GM12891 (cell line): ENCODE measurements at regions not wholly inside any gene's neighbourhood (a gene's known extent, or its start where the extent isn't known, plus 50 kb on each side); places are given as distances from the start of the nearest gene placed in this dataset.

Experiments used
- POLR2A ChIP-seq: IDR thresholded peaks from 2 replicates; pipeline ENCODE4 v1.6.1; 2011; ENCODE audit warnings: low read depth, low read length, control low read depth
- POLR2AphosphoS5 ChIP-seq: IDR thresholded peaks from 2 replicates; pipeline ENCODE4 v1.6.1; 2011; ENCODE audit warnings: low read depth, low read length, control low read depth
- POU2F2 ChIP-seq: IDR thresholded peaks from 2 replicates; pipeline ENCODE4 v1.6.1; 2011; ENCODE audit warnings: low read depth, mild to moderate bottlenecking, control low read depth, low read length, moderate library complexity
- TAF1 ChIP-seq: IDR thresholded peaks from 2 replicates; pipeline ENCODE4 v1.6.1; 2011; ENCODE audit warnings: low read depth, low read length, control low read depth

DNA sequence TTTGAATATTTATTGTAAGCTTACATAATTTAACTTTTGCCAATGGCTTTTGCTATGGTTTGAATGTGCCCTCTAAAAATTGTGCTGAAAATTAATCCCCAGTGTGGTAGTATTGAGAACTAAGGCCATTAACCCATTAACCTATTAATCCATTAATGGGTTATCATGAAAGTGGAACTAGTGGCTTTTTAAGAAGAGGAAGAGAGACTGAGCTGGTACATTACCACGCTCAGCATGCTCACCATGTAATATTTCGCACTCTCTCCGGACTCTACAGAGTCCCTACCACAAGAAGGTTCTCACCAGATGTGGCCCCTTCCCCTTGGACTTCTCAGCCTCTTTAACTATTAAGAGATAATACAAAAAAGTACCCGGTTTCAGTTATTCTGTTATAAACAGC is 164.4 kb upstream of the ZRANB2 start:
- TF ChIP-seq POLR2A = no peak
- no peak for TF ChIP-seq POU2F2
- TF ChIP-seq TAF1 = no peak
- TF ChIP-seq POLR2AphosphoS5 = no peak
